GM21447 (cell line): ENCODE measurements at regions not wholly inside any gene's neighbourhood (a gene's known extent, or its start where the extent isn't known, plus 50 kb on each side); places are given as distances from the start of the nearest gene placed in this dataset.
"Not testable (repeated sequence)": the region's sequence is repeated elsewhere in the genome, so short reads cannot be mapped to it uniquely, and the experiment has no call there.

Source experiments
- ATAC-seq: cut with Tn5 transposase; IDR thresholded peaks from one replicate; pipeline ENCODE4 v1.9.1; 2021; ENCODE audit not compliant: unreplicated experiment

GRCh38 chr9:2425676-2426075 is 195.9 kb upstream of the VLDLR start:
- no peak for ATAC-seq

GRCh38 chr9:2427120-2427891 is 194.3 kb upstream of the VLDLR start:
- no peak for ATAC-seq

GRCh38 chr9:2439957-2440356 is 181.6 kb upstream of the VLDLR start:
- no peak for ATAC-seq

GRCh38 chr9:2443933-2444332 is 177.7 kb upstream of the VLDLR start:
- not testable (repeated sequence) for ATAC-seq

GRCh38 chr9:2448193-2448738 is 173.3 kb upstream of the VLDLR start:
- no peak for ATAC-seq

- ATAC-seq, result no peak
Observed at GRCh38 chr9:2453106-2453505, 168.5 kb upstream of the VLDLR start.

- ATAC-seq, result no peak
Observed at GRCh38 chr9:2453701-2454100, 167.9 kb upstream of the VLDLR start.

- no peak for ATAC-seq
Observed at GRCh38 chr9:2459756-2460155, 161.8 kb upstream of the VLDLR start.

GRCh38 chr9:2461892-2462291 is 159.7 kb upstream of the VLDLR start:
- ATAC-seq, result no peak

- no peak for ATAC-seq
Observed at GRCh38 chr9:2464624-2465023, 157.0 kb upstream of the VLDLR start.

GRCh38 chr9:2465516-2465915 is 156.1 kb upstream of the VLDLR start:
- ATAC-seq, result no peak

- peak; percentile 99 for ATAC-seq
Observed at GRCh38 chr9:2465921-2466460, 155.6 kb upstream of the VLDLR start.

GRCh38 chr9:2466703-2467102 is 154.9 kb upstream of the VLDLR start:
- no peak for ATAC-seq

- no peak for ATAC-seq
Observed at GRCh38 chr9:2469681-2470221, 151.8 kb upstream of the VLDLR start.

- no peak for ATAC-seq
Observed at GRCh38 chr9:2473681-2474080, 147.9 kb upstream of the VLDLR start.

- ATAC-seq, result no peak
Observed at GRCh38 chr9:2477755-2478154, 143.8 kb upstream of the VLDLR start.

- ATAC-seq, result no peak
Observed at GRCh38 chr9:2478421-2478820, 143.2 kb upstream of the VLDLR start.

- no peak for ATAC-seq
Observed at GRCh38 chr9:2479056-2479565, 142.5 kb upstream of the VLDLR start.

- no peak for ATAC-seq
Observed at GRCh38 chr9:2480255-2480837, 141.2 kb upstream of the VLDLR start.

- ATAC-seq, result no peak
Observed at GRCh38 chr9:2481216-2481615, 140.4 kb upstream of the VLDLR start.

- no peak for ATAC-seq
Observed at GRCh38 chr9:2486988-2487387, 134.6 kb upstream of the VLDLR start.

- ATAC-seq, result no peak
Observed at GRCh38 chr9:2489838-2490314, 131.7 kb upstream of the VLDLR start.
